ENCODE measurements at regions not wholly inside any gene's neighbourhood (a gene's known extent, or its start where the extent isn't known, plus 50 kb on each side); places are given as distances from the start of the nearest gene placed in this dataset.

GRCh38 chr1:39134768-39135333 lies 69.6 kb upstream of the MACF1 start:
- Histone ChIP-seq H3K4me1 (ENCODE audit: control insufficient read depth in 1 of 2, insufficient read depth in 2 of 2, low read length in 2 of 2) (peaks cover 3 to 8% of the 10 kb centered on the region in 2 donors), H3K9me3 (replicated peaks in 1 of 2; ENCODE audit: control insufficient read depth in 1 of 2, insufficient read depth in 1 of 2, low read length in 2 of 2) (no peaks in the 10 kb centered on the region), H3K9ac (ENCODE audit: insufficient read depth, low read length, poor library complexity, severe bottlenecking) (no peak overlapping the region), H3K79me2 (ENCODE audit: insufficient read depth, low read length) (no peaks in the 10 kb centered on the region), H3K27ac (ENCODE audit: low read depth in 1 of 2, low read length in 2 of 2) (no peak overlapping the region), H4K20me1 (ENCODE audit: insufficient read depth, low read length) (peaks cover 21% of the 10 kb centered on the region), H3K27me3 (ENCODE audit: control insufficient read depth in 2 of 2, insufficient read depth in 2 of 2, low read length in 2 of 2) (no peaks in the 10 kb centered on the region), H3K36me3 (replicated peaks in 1 of 2; ENCODE audit: control insufficient read depth in 1 of 2, insufficient read depth in 2 of 2, low read length in 2 of 2) (no peaks in the 10 kb centered on the region), H3K4me3 (replicated peaks in 1 of 3; ENCODE audit: low read depth in 2 of 3, low read length in 3 of 3) (no peak overlapping the region), H3K4me2 (replicated peaks; ENCODE audit: extremely low read depth, low read length, poor library complexity, severe bottlenecking) (no peak overlapping the region), H2AFZ (ENCODE audit: insufficient read depth, low read depth, low read length, poor library complexity, severe bottlenecking) (no peak overlapping the region)
- Mint-ChIP-seq H3K4me1 (peaks cover 11% of the 10 kb centered on the region), H3K36me3 (no peaks in the 10 kb centered on the region), H3K27me3 (ENCODE audit: low read depth in 3 of 3) (no peaks in the 10 kb centered on the region), H3K4me3 (no peak overlapping the region), H3K27ac (no peak overlapping the region), H3K9me3 (no peaks in the 10 kb centered on the region)
- intact Hi-C loops (cut with micrococcal nuclease): no loop called here
- TF ChIP-seq, protein P1, sequence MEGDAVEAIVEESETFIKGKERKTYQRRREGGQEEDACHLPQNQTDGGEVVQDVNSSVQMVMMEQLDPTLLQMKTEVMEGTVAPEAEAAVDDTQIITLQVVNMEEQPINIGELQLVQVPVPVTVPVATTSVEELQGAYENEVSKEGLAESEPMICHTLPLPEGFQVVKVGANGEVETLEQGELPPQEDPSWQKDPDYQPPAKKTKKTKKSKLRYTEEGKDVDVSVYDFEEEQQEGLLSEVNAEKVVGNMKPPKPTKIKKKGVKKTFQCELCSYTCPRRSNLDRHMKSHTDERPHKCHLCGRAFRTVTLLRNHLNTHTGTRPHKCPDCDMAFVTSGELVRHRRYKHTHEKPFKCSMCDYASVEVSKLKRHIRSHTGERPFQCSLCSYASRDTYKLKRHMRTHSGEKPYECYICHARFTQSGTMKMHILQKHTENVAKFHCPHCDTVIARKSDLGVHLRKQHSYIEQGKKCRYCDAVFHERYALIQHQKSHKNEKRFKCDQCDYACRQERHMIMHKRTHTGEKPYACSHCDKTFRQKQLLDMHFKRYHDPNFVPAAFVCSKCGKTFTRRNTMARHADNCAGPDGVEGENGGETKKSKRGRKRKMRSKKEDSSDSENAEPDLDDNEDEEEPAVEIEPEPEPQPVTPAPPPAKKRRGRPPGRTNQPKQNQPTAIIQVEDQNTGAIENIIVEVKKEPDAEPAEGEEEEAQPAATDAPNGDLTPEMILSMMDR (IDR thresholded peaks at IDR 0.05): no peak
- no CpG with 5 or more reads among the region's 5 CpGs for WGBS (ENCODE audit: insufficient coverage)
- no peak for DNase-seq

- H3K4me1 ChIP-seq (ENCODE audit: control insufficient read depth in 1 of 2, insufficient read depth in 2 of 2, low read length in 2 of 2): no peaks in the 10 kb centered on the region
- no peak overlapping the region for H3K9ac ChIP-seq (ENCODE audit: insufficient read depth, low read length, poor library complexity, severe bottlenecking)
- H2AFZ ChIP-seq (ENCODE audit: insufficient read depth, low read depth, low read length, poor library complexity, severe bottlenecking): no peak overlapping the region
- no peak overlapping the region for H3K4me2 ChIP-seq (replicated peaks; ENCODE audit: extremely low read depth, low read length, poor library complexity, severe bottlenecking)
- no CpG with 5 or more reads among the region's 2 CpGs for WGBS (ENCODE audit: insufficient coverage)
- no peaks in the 10 kb centered on the region for H3K27me3 Mint-ChIP-seq (ENCODE audit: low read depth in 3 of 3)
- no peaks in the 10 kb centered on the region for H3K9me3 Mint-ChIP-seq
- TF ChIP-seq, protein P1 (IDR thresholded peaks at IDR 0.05): no peak
- H3K36me3 ChIP-seq (replicated peaks in 1 of 2; ENCODE audit: control insufficient read depth in 1 of 2, insufficient read depth in 2 of 2, low read length in 2 of 2): no peaks in the 10 kb centered on the region
- intact Hi-C loops (cut with micrococcal nuclease): no loop called here
- no peak overlapping the region for H3K27ac ChIP-seq (ENCODE audit: low read depth in 1 of 2, low read length in 2 of 2)
- H3K36me3 Mint-ChIP-seq: no peaks in the 10 kb centered on the region
- no peak overlapping the region for H3K27ac Mint-ChIP-seq
- H3K4me3 Mint-ChIP-seq: no peak overlapping the region
- H3K27me3 ChIP-seq (ENCODE audit: control insufficient read depth in 2 of 2, insufficient read depth in 2 of 2, low read length in 2 of 2): no peaks in the 10 kb centered on the region
- no peaks in the 10 kb centered on the region for H3K79me2 ChIP-seq (ENCODE audit: insufficient read depth, low read length)
- H3K9me3 ChIP-seq (replicated peaks in 1 of 2; ENCODE audit: control insufficient read depth in 1 of 2, insufficient read depth in 1 of 2, low read length in 2 of 2): no peaks in the 10 kb centered on the region
- H4K20me1 ChIP-seq (ENCODE audit: insufficient read depth, low read length): peaks cover 22% of the 10 kb centered on the region
- no peak overlapping the region for H3K4me3 ChIP-seq (replicated peaks in 1 of 3; ENCODE audit: low read depth in 2 of 3, low read length in 3 of 3)
- peaks cover 7% of the 10 kb centered on the region for H3K4me1 Mint-ChIP-seq
- no peak for DNase-seq
Measured at GRCh38 chr1:39136638-39137037, 67.9 kb upstream of the MACF1 start.

All from CD14-positive monocyte (primary cell).